ENCODE measurements at regions not wholly inside any gene's neighbourhood (a gene's known extent, or its start where the extent isn't known, plus 50 kb on each side); places are given as distances from the start of the nearest gene placed in this dataset.
"Not testable (repeated sequence)": the region's sequence is repeated elsewhere in the genome, so short reads cannot be mapped to it uniquely, and the experiment has no call there.

DNA sequence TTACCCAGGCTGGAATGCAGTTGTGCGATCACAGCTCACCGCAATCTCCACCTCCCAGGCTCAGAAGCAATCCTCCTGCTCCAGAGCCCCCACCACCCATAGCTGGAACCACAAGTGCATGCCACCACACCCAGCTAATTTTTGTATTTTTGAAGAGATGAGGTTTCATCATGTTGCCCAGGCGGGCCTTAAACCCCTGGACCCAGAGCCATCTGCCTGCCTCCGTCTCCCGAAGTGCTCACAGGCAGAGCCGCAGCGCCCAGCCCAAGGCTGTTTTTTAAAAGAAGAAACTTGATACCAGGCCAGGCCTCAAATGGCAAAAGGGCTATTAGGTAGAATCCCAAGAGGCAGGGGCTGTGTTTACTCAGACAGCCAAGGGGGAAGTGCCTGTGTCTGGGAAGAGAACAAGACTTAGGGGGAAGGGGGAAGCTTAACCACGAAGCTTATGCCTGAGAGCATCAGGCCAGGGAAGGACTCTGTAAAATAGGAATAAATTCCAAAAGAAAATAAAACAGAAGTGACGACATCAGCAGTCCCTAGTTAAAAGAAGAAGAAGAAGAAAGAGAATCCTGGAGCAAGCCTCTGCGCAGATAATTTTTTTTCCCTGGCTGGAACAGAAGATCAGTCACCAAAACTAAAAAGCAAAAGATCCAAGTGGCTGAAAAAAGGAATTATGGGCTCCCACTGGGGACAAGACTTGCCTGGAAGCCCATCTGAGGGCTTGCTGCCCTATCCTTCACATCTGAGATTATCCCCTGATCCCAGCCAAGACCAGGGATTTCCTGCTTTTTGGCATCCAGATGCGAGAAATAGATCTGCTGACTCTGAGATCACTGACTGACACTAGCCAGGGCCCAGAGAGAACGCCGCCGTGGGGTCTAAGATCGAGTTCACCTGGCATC is 170.5 kb downstream of the NDUFA12 start:
- H3K4me3 ChIP-seq (ENCODE audit: low read depth, low read length): no peak overlapping the region
- TF ChIP-seq, protein P1, sequence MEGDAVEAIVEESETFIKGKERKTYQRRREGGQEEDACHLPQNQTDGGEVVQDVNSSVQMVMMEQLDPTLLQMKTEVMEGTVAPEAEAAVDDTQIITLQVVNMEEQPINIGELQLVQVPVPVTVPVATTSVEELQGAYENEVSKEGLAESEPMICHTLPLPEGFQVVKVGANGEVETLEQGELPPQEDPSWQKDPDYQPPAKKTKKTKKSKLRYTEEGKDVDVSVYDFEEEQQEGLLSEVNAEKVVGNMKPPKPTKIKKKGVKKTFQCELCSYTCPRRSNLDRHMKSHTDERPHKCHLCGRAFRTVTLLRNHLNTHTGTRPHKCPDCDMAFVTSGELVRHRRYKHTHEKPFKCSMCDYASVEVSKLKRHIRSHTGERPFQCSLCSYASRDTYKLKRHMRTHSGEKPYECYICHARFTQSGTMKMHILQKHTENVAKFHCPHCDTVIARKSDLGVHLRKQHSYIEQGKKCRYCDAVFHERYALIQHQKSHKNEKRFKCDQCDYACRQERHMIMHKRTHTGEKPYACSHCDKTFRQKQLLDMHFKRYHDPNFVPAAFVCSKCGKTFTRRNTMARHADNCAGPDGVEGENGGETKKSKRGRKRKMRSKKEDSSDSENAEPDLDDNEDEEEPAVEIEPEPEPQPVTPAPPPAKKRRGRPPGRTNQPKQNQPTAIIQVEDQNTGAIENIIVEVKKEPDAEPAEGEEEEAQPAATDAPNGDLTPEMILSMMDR (IDR thresholded peaks at IDR 0.05; ENCODE audit: control insufficient read depth, extremely low read depth, insufficient read depth): no peak
- DNase-seq (ENCODE audit: low read depth): no peak

DNA sequence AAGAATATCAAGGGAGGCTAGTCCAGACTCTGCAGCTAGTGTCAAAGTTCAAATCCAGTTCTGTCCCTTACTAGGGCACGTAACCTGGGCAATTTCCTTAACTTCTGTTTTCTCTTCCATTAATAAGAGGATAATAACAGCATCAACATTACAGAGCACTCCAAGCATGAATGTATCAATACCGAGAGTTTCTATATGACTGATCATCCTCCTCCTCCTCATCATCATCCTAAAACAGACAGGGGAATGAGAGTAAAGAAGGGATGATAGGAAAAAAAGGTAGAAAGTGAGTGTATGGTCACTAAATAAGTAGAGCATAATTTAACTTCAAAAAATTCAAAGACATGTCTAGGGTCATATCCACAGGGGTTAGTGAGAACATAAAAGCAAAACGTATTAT is 171.4 kb downstream of the NDUFA12 start:
- no peak overlapping the region for H3K4me3 ChIP-seq (ENCODE audit: low read depth, low read length)
- TF ChIP-seq, protein P1 (IDR thresholded peaks at IDR 0.05; ENCODE audit: control insufficient read depth, extremely low read depth, insufficient read depth): no peak
- DNase-seq (ENCODE audit: low read depth): no peak

DNA sequence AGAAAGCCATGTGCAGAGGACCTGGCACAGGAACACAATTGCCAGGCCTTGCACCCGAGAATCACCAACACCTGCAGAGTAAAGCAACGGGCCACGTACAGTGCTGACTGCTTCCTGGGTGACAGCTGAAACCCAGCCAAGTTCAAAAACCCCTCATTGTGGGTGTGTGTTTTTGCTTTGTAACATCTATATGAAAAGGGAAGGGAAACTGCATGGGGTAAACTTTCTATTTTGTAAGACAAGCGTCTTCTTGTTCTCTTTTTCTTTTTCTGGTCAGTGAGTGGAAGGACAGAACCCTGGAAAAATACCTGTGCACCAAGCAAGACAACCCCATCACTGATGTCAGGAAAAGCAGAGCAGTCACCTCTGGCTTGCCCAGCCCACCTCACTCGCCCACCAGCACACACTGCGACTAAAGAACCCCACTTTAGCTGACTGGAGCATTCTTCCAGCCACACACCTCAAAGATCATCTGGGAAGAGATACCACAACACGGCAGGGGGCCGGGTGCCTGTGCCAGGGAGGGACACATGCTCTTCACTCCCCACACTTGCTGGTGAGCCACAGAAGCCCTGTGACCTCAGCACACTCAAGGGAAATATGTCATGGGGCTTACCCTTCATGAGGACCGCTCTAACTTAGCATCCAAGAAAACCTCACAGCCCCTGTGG is 172.3 kb downstream of the NDUFA12 start:
- TF ChIP-seq, protein P1 (IDR thresholded peaks at IDR 0.05; ENCODE audit: control insufficient read depth, extremely low read depth, insufficient read depth): no peak
- no peak for DNase-seq (ENCODE audit: low read depth)
- no peak overlapping the region for H3K4me3 ChIP-seq (ENCODE audit: low read depth, low read length)

DNA sequence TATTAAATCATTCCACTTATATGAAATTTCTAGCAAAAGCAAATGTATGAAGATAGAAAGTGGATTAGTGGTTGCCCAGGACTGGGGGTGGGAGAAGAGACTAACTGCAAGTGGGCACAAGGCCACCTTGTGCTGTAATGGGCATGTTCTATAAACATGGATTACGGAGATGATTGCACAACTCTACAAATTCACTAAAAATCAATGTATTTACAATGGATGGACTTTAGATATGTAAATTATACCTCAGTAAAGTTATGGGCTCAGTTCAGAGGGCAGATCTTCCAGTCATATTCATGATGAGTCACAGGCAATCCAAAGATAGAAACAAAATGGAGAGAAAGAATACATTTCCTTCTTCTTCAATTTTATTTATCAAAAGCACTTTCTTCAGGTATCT is 173.9 kb downstream of the NDUFA12 start:
- no peak for DNase-seq (ENCODE audit: low read depth)
- TF ChIP-seq, protein P1 (IDR thresholded peaks at IDR 0.05; ENCODE audit: control insufficient read depth, extremely low read depth, insufficient read depth): no peak
- no peak overlapping the region for H3K4me3 ChIP-seq (ENCODE audit: low read depth, low read length)

DNA sequence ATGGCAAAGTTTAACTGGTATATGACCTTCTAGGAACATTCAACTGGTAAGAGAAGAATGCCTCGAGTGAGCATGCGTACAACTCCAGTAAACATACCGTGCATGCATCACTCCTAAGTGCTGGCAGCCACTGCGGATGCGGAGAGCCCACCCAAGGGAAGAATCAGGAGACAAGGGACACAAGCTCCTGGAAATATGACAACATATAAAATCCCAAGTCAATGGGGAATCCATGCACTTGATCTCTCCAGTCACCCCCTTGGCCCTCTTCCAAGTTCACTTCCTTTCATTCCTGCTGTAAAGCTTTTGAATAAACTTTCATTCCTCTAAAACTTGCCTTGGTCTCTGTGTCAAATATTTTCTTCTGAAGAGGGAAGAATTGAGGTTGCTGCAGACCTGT is 168.7 kb upstream of the TMCC3 start:
- H3K4me3 ChIP-seq (ENCODE audit: low read depth, low read length): no peak overlapping the region
- no peak for DNase-seq (ENCODE audit: low read depth)
- TF ChIP-seq, protein P1 (IDR thresholded peaks at IDR 0.05; ENCODE audit: control insufficient read depth, extremely low read depth, insufficient read depth): no peak

DNA sequence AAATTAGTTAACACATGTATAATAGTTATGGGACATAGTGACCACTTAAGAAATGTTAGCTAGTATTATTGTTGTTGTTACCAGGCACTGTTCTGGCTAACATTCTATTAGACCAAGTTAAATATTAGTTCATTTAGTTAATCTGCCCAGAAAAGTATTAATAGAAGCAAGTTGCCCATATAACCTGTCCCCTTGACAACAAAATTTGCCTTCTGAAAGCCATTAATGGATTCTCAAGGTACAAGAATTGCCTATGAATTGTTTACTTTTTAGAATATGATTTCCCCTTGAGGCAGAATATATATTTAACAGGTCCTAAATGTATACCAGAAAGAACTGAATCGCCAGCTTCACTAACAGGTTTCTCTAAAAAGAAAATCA is 167.3 kb upstream of the TMCC3 start:
- H3K4me3 ChIP-seq (ENCODE audit: low read depth, low read length): no peak overlapping the region

DNA sequence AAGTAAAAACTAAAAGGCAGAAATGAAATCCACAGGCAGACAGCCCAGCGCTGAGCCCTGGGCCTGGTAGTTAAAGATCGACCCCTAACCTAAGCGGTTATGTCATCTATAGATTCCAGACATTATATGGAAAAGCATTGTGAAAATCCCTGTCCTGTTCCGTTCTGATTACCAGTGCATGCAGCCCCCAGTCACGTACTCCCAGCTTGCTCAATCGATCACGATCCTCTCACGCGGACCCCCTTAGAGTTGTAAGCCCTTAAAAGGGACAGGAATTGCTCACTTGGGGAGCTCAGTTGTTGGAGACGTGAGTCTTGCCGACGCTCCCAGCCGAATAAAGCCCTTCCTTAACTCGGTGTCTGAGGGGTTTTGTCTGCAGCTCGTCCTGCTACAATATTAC is 166.8 kb upstream of the TMCC3 start:
- H3K4me3 ChIP-seq (ENCODE audit: low read depth, low read length); DNase-seq (ENCODE audit: low read depth): not testable (repeated sequence)

More for the DNA sequence above, 167.3 kb upstream of the TMCC3 start:
- DNase-seq (ENCODE audit: low read depth): no peak
- TF ChIP-seq, protein P1 (IDR thresholded peaks at IDR 0.05; ENCODE audit: control insufficient read depth, extremely low read depth, insufficient read depth): no peak

DNA sequence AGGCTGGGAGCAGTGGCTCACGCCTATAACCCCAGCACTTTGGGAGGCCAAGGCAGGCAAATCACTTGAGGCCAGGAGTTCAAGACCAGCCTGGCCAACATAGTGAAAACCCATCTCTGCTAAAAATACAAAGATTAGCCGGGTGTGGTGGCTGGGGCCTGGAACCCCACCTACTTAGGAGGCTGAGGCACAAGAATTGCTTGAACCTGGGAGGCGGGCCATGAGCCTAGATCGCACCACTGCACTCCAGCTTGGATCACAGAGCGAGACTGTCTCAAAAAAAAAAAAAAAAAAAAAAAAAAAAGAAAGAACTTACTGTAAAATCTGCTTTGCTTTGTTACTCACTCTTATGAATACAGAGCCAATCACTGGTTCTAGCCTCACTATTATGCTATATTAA is 166.4 kb upstream of the TMCC3 start:
- not testable (repeated sequence) for DNase-seq (ENCODE audit: low read depth); H3K4me3 ChIP-seq (ENCODE audit: low read depth, low read length)
